DND-41 (cell line): ENCODE measurements at regions not wholly inside any gene's neighbourhood (a gene's known extent, or its start where the extent isn't known, plus 50 kb on each side); places are given as distances from the start of the nearest gene placed in this dataset.

Experiments used
- ATAC-seq: fragments of 200-7000 bp; cut with Tn5 transposase; 3 replicates; pipeline ENCODE4 v1.9.1; 2021; ENCODE audit warnings: low read depth; ENCODE audit not compliant: insufficient read depth
- DNase-seq: peaks from one replicate; pipeline ENCODE4 v3.0.0-alpha.2; 2020
- H2AFZ ChIP-seq: 2 replicates; pipeline ENCODE4 v1.6.0; 2012; ENCODE audit warnings: low read depth, low read length
- H3K27ac ChIP-seq: 2 replicates; pipeline ENCODE4 v1.5.1; 2012; ENCODE audit warnings: low read length, inconsistent platforms
- H3K27me3 ChIP-seq: fragments of 200-600 bp; sonication (generic); 2 replicates; pipeline ENCODE4 v1.6.0; 2012; ENCODE audit warnings: low read length, mild to moderate bottlenecking, inconsistent platforms; ENCODE audit not compliant: insufficient read depth, poor library complexity
- H3K36me3 ChIP-seq: 2 replicates; pipeline ENCODE4 v1.5.1; 2012; ENCODE audit warnings: low read length, inconsistent platforms; ENCODE audit not compliant: insufficient read depth
- H3K4me1 ChIP-seq: 2 replicates; pipeline ENCODE4 v1.5.1; 2012; ENCODE audit warnings: mild to moderate bottlenecking, low read length; ENCODE audit not compliant: insufficient read depth
- H3K4me2 ChIP-seq: 2 replicates; pipeline ENCODE4 v1.6.0; 2012; ENCODE audit warnings: mild to moderate bottlenecking, moderate library complexity, low read length, inconsistent platforms; ENCODE audit not compliant: insufficient read depth
- H3K4me3 ChIP-seq, 2 experiments: fragments of 200-600 bp in 1 of 2; shearing (Covaris generic) in 1 of 2; 2 replicates each; pipeline ENCODE4 v1.5.1; 2012 to 2016; ENCODE audit warnings: inconsistent platforms in 2 of 2, low read length in 2 of 2, mild to moderate bottlenecking in 2 of 2, low read depth in 1 of 2, moderate library complexity in 1 of 2
- H3K79me2 ChIP-seq: 2 replicates; pipeline ENCODE4 v1.6.0; 2012; ENCODE audit warnings: low read length, inconsistent platforms; ENCODE audit not compliant: insufficient read depth
- H3K9ac ChIP-seq: 2 replicates; pipeline ENCODE4 v1.6.0; 2012; ENCODE audit warnings: low read depth, mild to moderate bottlenecking, inconsistent platforms, low read length, moderate library complexity
- H3K9me3 ChIP-seq: 2 replicates; pipeline ENCODE4 v1.5.1; 2012; ENCODE audit warnings: low read length, moderate library complexity, mild to moderate bottlenecking, inconsistent platforms; ENCODE audit not compliant: insufficient read depth, severe bottlenecking
- H4K20me1 ChIP-seq: 2 replicates; pipeline ENCODE4 v1.6.0; 2012; ENCODE audit warnings: low read length; ENCODE audit not compliant: insufficient read depth
- EZH2 ChIP-seq: IDR thresholded peaks from 3 replicates; pipeline ENCODE4 v1.6.1; 2012; ENCODE audit warnings: borderline replicate concordance, low read depth, mild to moderate bottlenecking, moderate library complexity, low read length, inconsistent platforms; ENCODE audit not compliant: severe bottlenecking
- TF ChIP-seq, protein P1 (sequence below): IDR thresholded peaks from 2 replicates; pipeline ENCODE4 v1.5.1; 2012; ENCODE audit warnings: borderline replicate concordance, low read length, moderate library complexity, mild to moderate bottlenecking; ENCODE audit not compliant: poor library complexity, severe bottlenecking; ENCODE audit errors: extremely low read depth

DNA sequence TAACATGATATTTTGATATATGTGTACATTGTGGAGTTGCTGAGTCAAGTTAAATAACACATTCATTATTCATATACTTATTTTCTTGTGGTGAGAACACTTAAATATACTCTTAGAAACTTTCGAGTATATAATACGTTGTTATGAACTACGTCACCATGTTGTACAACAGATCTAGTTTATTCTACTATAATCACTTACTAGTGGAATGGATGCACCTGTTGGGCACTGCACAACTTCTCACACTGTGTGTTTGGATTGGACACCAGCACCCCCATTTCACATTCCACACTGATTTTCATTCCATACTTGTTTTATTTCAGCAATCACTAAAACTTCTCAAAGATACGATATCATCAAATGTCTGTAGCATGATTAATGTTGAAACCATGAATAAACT, 407.3 kb downstream of the RPS24 start:
- 0 out of 2 replicates have a peak, but pooled peaks cover 3% of the 10 kb centered on the region for H4K20me1 ChIP-seq
- H2AFZ ChIP-seq, result no peak overlapping the region
- no peaks in the 10 kb centered on the region for H3K79me2 ChIP-seq
- DNase-seq (no peak), ATAC-seq (no peak)
- H3K27ac ChIP-seq, result no peak overlapping the region
- peaks cover 4% of the 10 kb centered on the region for H3K27me3 ChIP-seq
- TF ChIP-seq, protein P1, sequence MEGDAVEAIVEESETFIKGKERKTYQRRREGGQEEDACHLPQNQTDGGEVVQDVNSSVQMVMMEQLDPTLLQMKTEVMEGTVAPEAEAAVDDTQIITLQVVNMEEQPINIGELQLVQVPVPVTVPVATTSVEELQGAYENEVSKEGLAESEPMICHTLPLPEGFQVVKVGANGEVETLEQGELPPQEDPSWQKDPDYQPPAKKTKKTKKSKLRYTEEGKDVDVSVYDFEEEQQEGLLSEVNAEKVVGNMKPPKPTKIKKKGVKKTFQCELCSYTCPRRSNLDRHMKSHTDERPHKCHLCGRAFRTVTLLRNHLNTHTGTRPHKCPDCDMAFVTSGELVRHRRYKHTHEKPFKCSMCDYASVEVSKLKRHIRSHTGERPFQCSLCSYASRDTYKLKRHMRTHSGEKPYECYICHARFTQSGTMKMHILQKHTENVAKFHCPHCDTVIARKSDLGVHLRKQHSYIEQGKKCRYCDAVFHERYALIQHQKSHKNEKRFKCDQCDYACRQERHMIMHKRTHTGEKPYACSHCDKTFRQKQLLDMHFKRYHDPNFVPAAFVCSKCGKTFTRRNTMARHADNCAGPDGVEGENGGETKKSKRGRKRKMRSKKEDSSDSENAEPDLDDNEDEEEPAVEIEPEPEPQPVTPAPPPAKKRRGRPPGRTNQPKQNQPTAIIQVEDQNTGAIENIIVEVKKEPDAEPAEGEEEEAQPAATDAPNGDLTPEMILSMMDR, result no peak
- no peak for TF ChIP-seq EZH2
- no peaks in the 10 kb centered on the region for H3K4me1 ChIP-seq
- H3K36me3 ChIP-seq, result no peaks in the 10 kb centered on the region
- H3K4me3 ChIP-seq, result no peak overlapping the region
- H3K9me3 ChIP-seq, result no peaks in the 10 kb centered on the region
- no peak overlapping the region for H3K4me2 ChIP-seq
- no peak overlapping the region for H3K9ac ChIP-seq

DNA sequence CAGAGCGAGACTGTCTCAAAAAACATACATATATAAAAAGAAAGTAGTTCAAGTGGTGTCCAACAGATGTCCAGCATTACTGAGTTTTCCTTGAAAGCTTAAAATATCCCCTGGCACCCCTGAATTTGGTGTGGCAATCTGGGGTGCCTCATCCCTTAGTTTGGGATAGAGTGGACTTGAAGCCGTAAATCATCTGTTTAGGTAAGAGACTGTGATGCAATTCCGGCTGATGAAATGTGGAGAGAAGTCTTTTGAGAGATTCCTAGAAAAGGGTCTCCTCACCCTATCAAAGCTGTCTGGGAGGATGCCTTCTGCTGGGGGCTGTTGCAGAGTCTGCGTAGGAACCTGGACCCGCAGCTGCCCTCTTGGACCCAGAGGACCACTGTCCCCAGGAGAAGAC, 408.0 kb downstream of the RPS24 start:
- H3K36me3 ChIP-seq, result no peaks in the 10 kb centered on the region
- TF ChIP-seq EZH2, result no peak
- TF ChIP-seq, protein P1, result no peak

DNA sequence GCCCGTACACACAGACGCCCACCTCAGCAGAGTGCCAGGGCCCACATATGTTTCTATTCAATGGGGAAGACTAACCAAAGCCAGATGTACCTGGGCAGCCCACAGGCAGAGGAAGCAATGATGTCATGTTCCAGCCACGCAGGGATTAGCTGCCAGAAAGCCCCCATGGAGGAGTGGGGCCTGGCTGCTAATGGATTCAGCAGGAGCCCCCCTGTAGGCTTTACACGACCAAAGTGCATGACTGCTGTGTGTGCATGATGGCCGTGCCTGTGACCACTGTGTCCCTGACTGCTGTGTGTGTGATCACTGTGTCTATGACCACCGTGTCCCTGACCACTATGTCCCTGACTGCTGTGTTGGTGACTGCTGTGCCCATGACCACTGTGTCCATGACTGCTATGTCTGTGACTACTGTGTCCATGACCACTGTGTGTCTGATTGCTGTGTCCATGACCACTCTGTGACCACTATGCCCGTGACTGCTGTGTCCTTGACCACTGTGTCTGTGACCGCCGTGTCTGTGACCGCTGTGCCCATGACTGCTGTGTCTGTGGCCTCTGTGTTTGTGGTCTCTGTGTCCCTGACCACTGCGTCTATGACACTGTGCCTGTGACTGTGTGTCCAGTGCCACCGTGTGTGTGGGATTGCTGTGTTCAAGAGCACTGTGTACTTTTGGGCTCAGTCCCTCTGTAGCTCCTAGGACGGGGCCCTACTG, 409.3 kb downstream of the RPS24 start:
- DNase-seq (no peak), ATAC-seq (no peak)
- Histone ChIP-seq H3K27me3 (no peaks in the 10 kb centered on the region), H3K4me3 (no peak overlapping the region), H3K4me1 (no peaks in the 10 kb centered on the region), H3K9me3 (no peaks in the 10 kb centered on the region), H3K9ac (no peak overlapping the region), H3K27ac (no peak overlapping the region), H2AFZ (no peak overlapping the region), H3K36me3 (no peaks in the 10 kb centered on the region), H4K20me1 (no peaks in the 10 kb centered on the region; the same call in 1 of the 2 replicates), H3K79me2 (no peaks in the 10 kb centered on the region), H3K4me2 (no peak overlapping the region)
- TF ChIP-seq, protein P1, result no peak
- no peak for TF ChIP-seq EZH2

More for the DNA sequence above, 408.0 kb downstream of the RPS24 start:
- Histone ChIP-seq H3K79me2 (no peaks in the 10 kb centered on the region), H3K9me3 (no peaks in the 10 kb centered on the region), H4K20me1 (no peaks in the 10 kb centered on the region; the same call in 1 of the 2 replicates), H3K9ac (no peak overlapping the region), H3K4me2 (no peak overlapping the region), H3K27me3 (no peaks in the 10 kb centered on the region), H3K4me3 (no peak overlapping the region), H3K27ac (no peak overlapping the region), H3K4me1 (no peaks in the 10 kb centered on the region), H2AFZ (no peak overlapping the region)
- ATAC-seq (no peak), DNase-seq (no peak)
